SK-N-SH treated with all-trans-retinoic acid at 6 μM for 48 hours (cell line): ENCODE measurements at regions not wholly inside any gene's neighbourhood (a gene's known extent, or its start where the extent isn't known, plus 50 kb on each side); places are given as distances from the start of the nearest gene placed in this dataset.

Source experiments
- CREB5 ChIP-seq: fragments of 250-450 bp; sonication (Bioruptor Pico); IDR thresholded peaks from 2 replicates; pipeline ENCODE4 v1.5.1; 2020; ENCODE audit warnings: low read depth, mild to moderate bottlenecking, moderate library complexity
- ISL1 ChIP-seq: fragments of 250-450 bp; sonication (Bioruptor Pico); IDR thresholded peaks from 2 replicates; pipeline ENCODE4 v2.1.2; 2022; ENCODE audit warnings: mild to moderate bottlenecking, moderate library complexity
- OSR1 ChIP-seq: fragments of 250-450 bp; sonication (Bioruptor Pico); IDR thresholded peaks from 2 replicates; pipeline ENCODE4 v1.8.0; 2022; ENCODE audit warnings: moderate library complexity, mild to moderate bottlenecking, inconsistent platforms
- PATZ1 ChIP-seq: fragments of 250-450 bp; sonication (Bioruptor Pico); IDR thresholded peaks from 2 replicates; pipeline ENCODE4 v1.8.0; 2020; ENCODE audit warnings: mild to moderate bottlenecking, moderate library complexity, borderline replicate concordance
- TOX ChIP-seq: fragments of 250-450 bp; sonication (Bioruptor Pico); IDR thresholded peaks from 2 replicates; pipeline ENCODE4 v1.8.0; 2021; ENCODE audit warnings: mild to moderate bottlenecking, moderate library complexity, borderline replicate concordance
- ZFP3 ChIP-seq: fragments of 250-450 bp; sonication (Bioruptor Pico); IDR thresholded peaks from 2 replicates; pipeline ENCODE4 v1.5.0; 2020; ENCODE audit warnings: mild to moderate bottlenecking, moderate library complexity
- ZNF8 ChIP-seq: fragments of 450-650 bp; formaldehyde crosslinking; IDR thresholded peaks from 2 replicates; pipeline ENCODE4 v1.5.0; 2020; ENCODE audit warnings: mild to moderate bottlenecking, moderate library complexity
- TF ChIP-seq, protein P1 (sequence below): fragments of 250-450 bp; sonication (Bioruptor Pico); IDR thresholded peaks from 2 replicates; pipeline ENCODE4 v1.8.0; 2021; ENCODE audit warnings: low read depth, mild to moderate bottlenecking, moderate library complexity, borderline replicate concordance
- TF ChIP-seq, protein P2 (sequence below): fragments of 250-450 bp; sonication (Bioruptor Pico); IDR thresholded peaks from 2 replicates; pipeline ENCODE4 v1.5.0; 2020; ENCODE audit warnings: mild to moderate bottlenecking, moderate library complexity

- TF ChIP-seq, protein P1, sequence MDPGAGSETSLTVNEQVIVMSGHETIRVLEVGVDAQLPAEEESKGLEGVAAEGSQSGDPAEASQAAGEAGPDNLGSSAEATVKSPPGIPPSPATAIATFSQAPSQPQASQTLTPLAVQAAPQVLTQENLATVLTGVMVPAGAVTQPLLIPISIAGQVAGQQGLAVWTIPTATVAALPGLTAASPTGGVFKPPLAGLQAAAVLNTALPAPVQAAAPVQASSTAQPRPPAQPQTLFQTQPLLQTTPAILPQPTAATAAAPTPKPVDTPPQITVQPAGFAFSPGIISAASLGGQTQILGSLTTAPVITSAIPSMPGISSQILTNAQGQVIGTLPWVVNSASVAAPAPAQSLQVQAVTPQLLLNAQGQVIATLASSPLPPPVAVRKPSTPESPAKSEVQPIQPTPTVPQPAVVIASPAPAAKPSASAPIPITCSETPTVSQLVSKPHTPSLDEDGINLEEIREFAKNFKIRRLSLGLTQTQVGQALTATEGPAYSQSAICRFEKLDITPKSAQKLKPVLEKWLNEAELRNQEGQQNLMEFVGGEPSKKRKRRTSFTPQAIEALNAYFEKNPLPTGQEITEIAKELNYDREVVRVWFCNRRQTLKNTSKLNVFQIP, result no peak
- no peak for TF ChIP-seq CREB5 (CRISPR knock-in tag)
- TF ChIP-seq, protein P2, sequence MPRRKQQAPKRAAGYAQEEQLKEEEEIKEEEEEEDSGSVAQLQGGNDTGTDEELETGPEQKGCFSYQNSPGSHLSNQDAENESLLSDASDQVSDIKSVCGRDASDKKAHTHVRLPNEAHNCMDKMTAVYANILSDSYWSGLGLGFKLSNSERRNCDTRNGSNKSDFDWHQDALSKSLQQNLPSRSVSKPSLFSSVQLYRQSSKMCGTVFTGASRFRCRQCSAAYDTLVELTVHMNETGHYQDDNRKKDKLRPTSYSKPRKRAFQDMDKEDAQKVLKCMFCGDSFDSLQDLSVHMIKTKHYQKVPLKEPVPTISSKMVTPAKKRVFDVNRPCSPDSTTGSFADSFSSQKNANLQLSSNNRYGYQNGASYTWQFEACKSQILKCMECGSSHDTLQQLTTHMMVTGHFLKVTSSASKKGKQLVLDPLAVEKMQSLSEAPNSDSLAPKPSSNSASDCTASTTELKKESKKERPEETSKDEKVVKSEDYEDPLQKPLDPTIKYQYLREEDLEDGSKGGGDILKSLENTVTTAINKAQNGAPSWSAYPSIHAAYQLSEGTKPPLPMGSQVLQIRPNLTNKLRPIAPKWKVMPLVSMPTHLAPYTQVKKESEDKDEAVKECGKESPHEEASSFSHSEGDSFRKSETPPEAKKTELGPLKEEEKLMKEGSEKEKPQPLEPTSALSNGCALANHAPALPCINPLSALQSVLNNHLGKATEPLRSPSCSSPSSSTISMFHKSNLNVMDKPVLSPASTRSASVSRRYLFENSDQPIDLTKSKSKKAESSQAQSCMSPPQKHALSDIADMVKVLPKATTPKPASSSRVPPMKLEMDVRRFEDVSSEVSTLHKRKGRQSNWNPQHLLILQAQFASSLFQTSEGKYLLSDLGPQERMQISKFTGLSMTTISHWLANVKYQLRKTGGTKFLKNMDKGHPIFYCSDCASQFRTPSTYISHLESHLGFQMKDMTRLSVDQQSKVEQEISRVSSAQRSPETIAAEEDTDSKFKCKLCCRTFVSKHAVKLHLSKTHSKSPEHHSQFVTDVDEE, result no peak
- no peak for TF ChIP-seq PATZ1 (CRISPR knock-in tag)
- TF ChIP-seq TOX (CRISPR knock-in tag), result no peak
- TF ChIP-seq ISL1 (CRISPR knock-in tag), result no peak
- no peak for TF ChIP-seq ZFP3 (CRISPR knock-in tag)
- TF ChIP-seq ZNF8 (CRISPR knock-in tag), result no peak
- TF ChIP-seq OSR1, result no peak
These were observed 288.8 kb downstream of the KIF2B start for GRCh38 chr17:54111576-54111975.
